T-helper 1 cell (primary cell): ENCODE measurements at regions not wholly inside any gene's neighbourhood (a gene's known extent, or its start where the extent isn't known, plus 50 kb on each side); places are given as distances from the start of the nearest gene placed in this dataset.
"Not testable (repeated sequence)": the region's sequence is repeated elsewhere in the genome, so short reads cannot be mapped to it uniquely, and the experiment has no call there.

Experiments used
- DNase-seq, 5 donors: peaks; one replicate each; pipeline ENCODE4 v3.0.0-alpha.2; 2012 to 2020

- no peak for DNase-seq
Observed at GRCh38 chr2:189231719-189232323, 52.3 kb upstream of the COL5A2 start.

DNA sequence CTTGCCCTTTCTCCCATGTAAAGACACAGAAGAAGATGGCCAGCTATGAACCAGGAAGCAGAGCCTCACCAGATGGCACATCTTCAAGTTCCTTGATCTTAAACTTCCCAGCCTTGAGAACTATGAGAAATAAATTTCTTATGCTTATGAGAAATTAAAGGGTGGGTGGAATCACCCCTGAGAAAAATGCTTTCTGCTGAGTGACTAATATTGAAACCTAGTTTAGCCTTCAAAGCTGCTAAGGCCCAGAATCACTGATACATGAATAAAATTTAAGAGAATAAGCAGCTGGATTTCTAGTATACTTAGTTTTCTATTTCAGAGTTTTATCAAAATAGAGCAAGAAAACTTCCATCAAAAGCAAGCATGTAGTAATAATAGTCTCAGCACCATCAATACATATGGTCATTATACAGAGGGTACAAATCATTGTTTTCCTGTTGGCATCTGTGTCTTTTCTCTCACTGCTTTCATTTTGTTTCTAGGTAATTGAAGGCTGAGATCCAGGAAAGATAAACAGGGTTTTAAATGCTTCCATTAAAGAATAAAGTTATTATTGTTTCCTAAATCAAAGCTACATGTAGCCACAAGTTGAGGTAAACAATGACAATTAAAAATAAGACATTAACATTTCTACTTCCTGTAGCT is 53.3 kb upstream of the COL5A2 start:
- no peak for DNase-seq

- DNase-seq: no peak
Observed at GRCh38 chr2:189233527-189233926, 54.0 kb upstream of the COL5A2 start.

- DNase-seq: no peak
Observed at GRCh38 chr2:189234991-189235390, 55.4 kb upstream of the COL5A2 start.

GRCh38 chr2:189236066-189236465 is 56.5 kb upstream of the COL5A2 start:
- no peak for DNase-seq

- DNase-seq: no peak
Observed at GRCh38 chr2:189238903-189239302, 59.3 kb upstream of the COL5A2 start.

DNA sequence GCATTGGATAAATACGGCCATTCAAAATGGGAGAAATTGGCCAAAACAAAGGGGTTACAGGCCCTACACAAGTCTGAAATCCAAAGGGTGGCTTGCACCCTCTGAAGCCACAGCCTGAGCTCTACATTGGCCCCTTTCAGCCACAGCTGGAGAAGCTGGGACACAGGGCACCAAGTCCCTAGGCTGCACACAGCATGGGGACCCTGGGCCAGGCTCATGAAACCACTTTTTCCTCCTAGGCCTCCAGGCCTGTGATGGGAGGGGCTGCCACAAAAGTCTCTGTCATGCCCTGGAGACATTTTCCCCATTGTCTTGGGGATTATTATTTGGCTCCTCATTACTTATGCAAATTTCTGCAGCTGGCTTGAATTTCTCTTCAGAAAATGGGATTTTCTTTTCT is 64.3 kb upstream of the COL5A2 start:
- not testable (repeated sequence) for DNase-seq

DNA sequence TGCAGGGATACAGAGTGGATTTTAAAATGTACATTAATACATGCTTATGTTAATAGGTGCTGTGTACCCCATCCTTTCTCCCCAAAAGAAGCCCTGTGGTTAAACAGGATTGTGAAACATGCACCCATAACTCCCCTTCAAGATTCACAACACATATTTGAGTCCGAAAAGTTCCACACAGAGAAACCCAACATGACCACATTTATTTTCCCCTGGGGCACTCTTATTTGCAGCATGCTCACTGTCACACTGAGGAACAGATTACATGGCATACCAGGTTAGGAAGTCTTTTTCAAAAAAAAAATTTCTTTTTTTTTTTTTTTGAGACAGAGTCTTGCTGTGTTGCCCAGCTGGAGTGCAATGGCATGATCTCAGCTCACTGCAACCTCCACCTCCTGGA is 67.7 kb upstream of the COL5A2 start:
- DNase-seq: no peak

DNA sequence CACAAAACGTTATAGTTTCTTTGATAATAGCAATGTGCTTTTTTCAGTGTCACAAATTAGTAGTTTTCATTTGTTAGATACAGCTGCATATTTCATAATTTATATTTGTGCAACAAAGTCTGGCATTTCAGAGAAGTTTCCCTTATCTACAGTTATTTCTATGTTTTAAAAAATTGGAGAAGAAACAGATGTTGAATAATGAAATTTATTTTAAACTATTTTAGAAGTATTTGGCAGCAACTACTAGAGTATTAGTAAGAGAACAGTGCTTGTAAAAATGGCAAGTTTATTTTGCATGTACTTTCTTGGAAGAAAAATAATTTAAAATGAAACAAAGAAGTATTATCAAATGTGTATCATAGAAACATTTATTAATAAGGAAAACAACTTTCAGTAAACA is 68.6 kb upstream of the COL5A2 start:
- DNase-seq: no peak

GRCh38 chr2:189249171-189249570 is 69.6 kb upstream of the COL5A2 start:
- no peak for DNase-seq

GRCh38 chr2:189249901-189250300 is 70.3 kb upstream of the COL5A2 start:
- DNase-seq: no peak

- no peak for DNase-seq
Observed at GRCh38 chr2:189252991-189253675, 73.6 kb upstream of the COL5A2 start.

GRCh38 chr2:189253836-189254235 is 74.3 kb upstream of the COL5A2 start:
- DNase-seq: no peak

DNA sequence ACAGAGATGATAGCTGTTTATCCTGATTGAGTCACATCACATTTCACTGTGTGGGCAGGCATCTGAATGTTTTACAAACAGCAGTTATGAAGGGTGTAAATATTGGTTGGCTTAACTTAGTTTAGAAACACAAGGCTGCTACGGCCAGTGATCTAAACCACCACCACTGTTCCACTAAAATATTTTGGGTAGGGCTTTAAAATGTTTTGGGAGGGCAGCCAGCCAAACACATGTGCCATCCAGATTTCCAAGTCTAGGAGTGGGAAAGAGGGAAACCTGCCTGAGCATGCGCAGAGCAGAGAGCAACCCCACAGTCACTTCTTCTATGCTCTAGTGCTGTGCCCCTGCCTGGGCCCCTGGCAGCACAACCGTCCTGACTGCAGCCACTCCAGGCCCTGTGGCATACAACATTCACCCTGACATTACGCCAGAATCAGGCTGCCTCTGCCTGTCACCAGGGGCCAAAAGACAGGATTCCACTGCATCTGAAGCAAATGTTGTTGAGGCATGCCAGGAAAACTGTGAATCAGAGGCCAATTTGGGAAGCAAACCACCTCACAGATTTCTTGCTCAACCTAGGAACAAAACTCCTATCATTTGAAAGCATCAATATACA is 74.8 kb upstream of the COL5A2 start:
- no peak for DNase-seq

DNA sequence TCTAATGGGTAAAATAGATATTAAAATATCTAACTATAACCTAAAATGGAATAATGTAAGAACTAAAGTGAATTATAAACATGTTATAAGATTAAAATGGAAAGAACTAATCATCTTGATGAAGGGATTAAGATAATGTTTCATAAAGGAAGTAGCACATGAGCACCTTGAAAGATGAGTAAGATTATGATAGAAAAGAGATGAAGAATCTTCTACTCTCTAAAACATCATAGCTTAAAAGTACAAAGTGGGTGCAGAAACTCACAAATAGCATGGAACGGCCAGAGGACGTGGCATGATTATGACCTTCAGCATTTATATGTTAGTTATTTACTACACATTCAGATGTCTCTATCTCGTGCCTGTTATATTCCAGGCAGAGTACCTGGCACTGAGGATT is 76.2 kb upstream of the COL5A2 start:
- no peak for DNase-seq

DNA sequence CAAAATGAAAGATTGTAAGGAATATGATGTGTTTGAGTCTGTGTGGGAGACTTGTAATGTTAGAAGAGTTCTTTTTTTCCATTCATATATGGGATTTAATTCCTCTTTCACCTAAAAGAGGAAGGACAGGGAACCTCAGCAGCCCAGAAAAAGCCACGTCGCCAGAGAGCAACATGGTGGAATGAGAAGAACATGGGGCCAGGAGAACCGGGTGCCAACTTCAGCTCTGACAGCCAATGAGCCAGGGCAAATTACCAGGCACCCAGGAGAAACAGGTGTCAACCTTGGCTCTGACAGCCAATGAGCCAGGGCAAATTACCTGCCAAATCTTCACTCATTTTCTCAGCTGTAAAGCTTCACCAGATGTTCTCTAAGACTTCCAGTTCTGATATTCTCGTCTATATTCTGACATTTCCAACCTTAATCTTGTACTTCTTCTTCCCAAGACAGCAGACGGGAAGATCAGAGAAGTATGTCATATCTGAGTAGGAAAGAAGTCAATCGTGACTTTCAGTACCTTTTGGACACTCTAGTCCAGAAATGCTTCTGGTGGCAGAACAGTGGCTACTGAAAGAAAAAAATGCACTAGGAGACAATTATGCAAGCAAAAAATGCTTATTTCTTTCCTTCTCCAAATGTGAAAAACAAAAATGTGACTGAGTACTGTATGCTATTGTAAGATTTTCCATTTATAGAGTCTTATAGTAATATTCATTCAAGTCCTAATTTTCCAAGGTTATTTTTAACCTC is 79.2 kb upstream of the COL5A2 start:
- DNase-seq: no peak

- DNase-seq: no peak
Observed at GRCh38 chr2:189260361-189260814, 80.8 kb upstream of the COL5A2 start.

DNA sequence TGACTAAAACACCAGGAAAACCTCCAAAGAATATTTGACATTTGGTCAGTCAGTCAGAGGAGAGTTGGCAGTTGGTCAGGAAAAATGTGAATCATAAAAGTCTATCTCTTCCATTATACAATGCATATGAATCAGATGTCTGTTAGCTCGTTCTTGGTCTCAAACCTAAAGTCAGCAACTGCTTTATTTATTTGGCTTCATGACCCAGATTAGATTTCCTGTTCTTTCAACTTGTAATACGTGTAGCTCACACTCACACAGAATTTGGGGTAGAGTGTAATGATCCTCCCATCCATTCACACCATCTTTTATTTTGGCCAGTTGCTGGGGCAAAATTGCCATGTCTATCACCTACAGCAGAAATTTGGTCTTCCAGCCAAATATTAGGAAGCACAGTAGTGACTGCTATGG is 81.9 kb upstream of the COL5A2 start:
- DNase-seq: no peak

DNA sequence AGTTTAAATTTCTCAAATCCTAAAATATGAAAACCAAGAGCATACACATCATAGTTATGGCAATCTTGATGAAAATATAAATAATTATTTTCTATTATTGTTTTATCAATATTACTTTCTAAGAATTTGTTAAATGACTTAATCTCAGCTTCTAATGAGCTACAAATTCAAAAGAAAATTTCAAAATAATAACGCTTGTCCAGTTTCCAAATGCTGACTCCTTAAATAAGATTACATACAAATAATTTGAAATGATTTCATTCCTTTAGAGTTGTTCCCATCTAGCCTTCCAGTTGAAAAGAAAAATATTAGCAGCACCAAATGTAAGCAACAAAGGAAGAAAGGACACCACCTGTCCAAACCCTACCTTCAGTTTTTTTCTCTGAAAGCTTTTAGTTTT is 82.4 kb upstream of the COL5A2 start:
- DNase-seq: no peak

- no peak for DNase-seq
Observed at GRCh38 chr2:189265696-189266320, 86.2 kb upstream of the COL5A2 start.

- no peak for DNase-seq
Observed at GRCh38 chr2:189267491-189267890, 87.9 kb upstream of the COL5A2 start.

GRCh38 chr2:189267925-189268579 is 88.5 kb upstream of the COL5A2 start:
- DNase-seq: no peak
